Testis (tissue), 2 donors: ENCODE measurements at regions not wholly inside any gene's neighbourhood (a gene's known extent, or its start where the extent isn't known, plus 50 kb on each side); places are given as distances from the start of the nearest gene placed in this dataset.

Experiments
- DNase-seq: peaks from one replicate; pipeline ENCODE4 v3.0.0-alpha.2; 2019
- H3K27ac ChIP-seq, 2 donors: fragments of 200-600 bp; sonication (generic); one replicate each; pipeline ENCODE4 v1.5.1; 2019
- H3K27me3 ChIP-seq: fragments of 200-600 bp; sonication (generic); one replicate; pipeline ENCODE4 v1.5.1; 2019
- H3K36me3 ChIP-seq: fragments of 200-600 bp; sonication (generic); one replicate; pipeline ENCODE4 v1.5.1; 2017; ENCODE audit warnings: low read depth; ENCODE audit errors: missing control alignments
- H3K4me1 ChIP-seq: fragments of 200-600 bp; sonication (generic); one replicate; pipeline ENCODE4 v1.5.1; 2019
- H3K4me3 ChIP-seq, 2 donors: fragments of 200-600 bp; sonication (generic); one replicate each; pipeline ENCODE4 v1.5.1; 2017 to 2019
- H3K9me3 ChIP-seq: fragments of 200-600 bp; sonication (generic); one replicate; pipeline ENCODE4 v1.5.1; 2017
- CTCF ChIP-seq, 3 experiments: fragments of 450-650 bp in 2 of 3; fragments of 200-600 bp in 1 of 3; sonication (generic) in 1 of 3; IDR thresholded peaks; one replicate each; pipeline ENCODE4 v1.5.1; 2016 to 2019; ENCODE audit warnings: antibody characterized with exemption in 3 of 3, mild to moderate bottlenecking in 2 of 3, moderate library complexity in 1 of 3
- POLR2A ChIP-seq: fragments of 450-650 bp; IDR thresholded peaks from one replicate; pipeline ENCODE4 v1.6.1; 2017; ENCODE audit warnings: antibody characterized with exemption, mild to moderate bottlenecking, moderate library complexity
- WGBS, 2 donors: methylation state at CpG; one replicate each; pipeline ENCODE4 v1.1.5; 2018; 5-methylcytosine and 5-hydroxymethylcytosine counted together
- intact Hi-C: fragments of 100-400 bp; cut with DNase I; formaldehyde crosslinking; loops from one replicate; pipeline ENCODE4 v1.15.1; 2023; ENCODE audit warnings: low total_unique reads

GRCh38 chr11:8757047-8757446, 74.5 kb downstream of the RPL27A start:
- intact Hi-C loops, result no loop called here
- Histone ChIP-seq H3K36me3 (no peaks in the 10 kb centered on the region), H3K4me1 (peaks cover 34% of the 10 kb centered on the region), H3K9me3 (no peaks in the 10 kb centered on the region), H3K4me3 (no peak overlapping the region), H3K27ac (peak overlapping the region in 1 of 2 donors; percentile 62), H3K27me3 (no peaks in the 10 kb centered on the region)
- 57 to 61% methylated on average over 2 of the region's 2 CpGs for WGBS, 2 donors
- DNase-seq, result no peak
- TF ChIP-seq POLR2A, result no peak
- no peak for TF ChIP-seq CTCF (IDR thresholded peaks at IDR 0.05)

- intact Hi-C loops, result no loop called here
Observed at GRCh38 chr11:8757533-8757932, 74.9 kb downstream of the RPL27A start.

GRCh38 chr11:8758619-8759169, 76.1 kb downstream of the RPL27A start:
- H3K4me3 ChIP-seq, result no peak overlapping the region
- no peak for TF ChIP-seq POLR2A
- no peak for DNase-seq
- WGBS, 2 donors, result 84 to 88% methylated on average over 9 to 11 of the region's 11 CpGs
- intact Hi-C loops, result no loop called here
- H3K9me3 ChIP-seq, result no peaks in the 10 kb centered on the region
- no peaks in the 10 kb centered on the region for H3K36me3 ChIP-seq
- peaks cover 38% of the 10 kb centered on the region for H3K4me1 ChIP-seq
- H3K27me3 ChIP-seq, result no peaks in the 10 kb centered on the region
- H3K27ac ChIP-seq, result peak overlapping the region in 1 of 2 donors; percentile 72

More at GRCh38 chr11:8757533-8757932, 74.9 kb downstream of the RPL27A start:
- Histone ChIP-seq H3K36me3 (no peaks in the 10 kb centered on the region), H3K27ac (peak overlapping the region in 1 of 2 donors; percentile 62), H3K9me3 (no peaks in the 10 kb centered on the region), H3K4me1 (peaks cover 38% of the 10 kb centered on the region), H3K4me3 (no peak overlapping the region), H3K27me3 (no peaks in the 10 kb centered on the region)
- WGBS, 2 donors, result 38 to 50% methylated on average over 2 of the region's 2 CpGs
- no peak for DNase-seq
- TF ChIP-seq POLR2A (no peak), CTCF (IDR thresholded peaks at IDR 0.05) (no peak)

GRCh38 chr11:8759634-8760033, 77.0 kb downstream of the RPL27A start:
- H3K27me3 ChIP-seq, result no peaks in the 10 kb centered on the region
- H3K9me3 ChIP-seq, result no peaks in the 10 kb centered on the region
- TF ChIP-seq CTCF (IDR thresholded peaks at IDR 0.05) (no peak), POLR2A (no peak)
- DNase-seq, result peak; percentile 62
- H3K36me3 ChIP-seq, result no peaks in the 10 kb centered on the region
- peaks cover 38% of the 10 kb centered on the region for H3K4me1 ChIP-seq
- WGBS, 2 donors, result 0 to 53% methylated on average over 1 of the region's 1 CpG
- intact Hi-C loops, result no loop called here
- peak overlapping the region; percentile 27 to 72 for H3K27ac ChIP-seq
- no peak overlapping the region for H3K4me3 ChIP-seq

GRCh38 chr11:8760896-8761295, 78.3 kb downstream of the RPL27A start:
- no peaks in the 10 kb centered on the region for H3K36me3 ChIP-seq
- no peak for TF ChIP-seq CTCF (IDR thresholded peaks at IDR 0.05)
- no peak for TF ChIP-seq POLR2A
- H3K27me3 ChIP-seq, result no peaks in the 10 kb centered on the region
- peak overlapping the region; percentile 27 to 72 for H3K27ac ChIP-seq
- H3K9me3 ChIP-seq, result no peaks in the 10 kb centered on the region
- H3K4me3 ChIP-seq, result no peak overlapping the region
- DNase-seq, result no peak
- peaks cover 39% of the 10 kb centered on the region for H3K4me1 ChIP-seq
- intact Hi-C loops, result no loop called here
